ENCODE measurements at regions not wholly inside any gene's neighbourhood (a gene's known extent, or its start where the extent isn't known, plus 50 kb on each side); places are given as distances from the start of the nearest gene placed in this dataset.

- TF ChIP-seq CTCF (IDR thresholded peaks at IDR 0.05; ENCODE audit: poor library complexity) = no peak
- no peak for TF ChIP-seq EZH2phosphoT487 (IDR thresholded peaks at IDR 0.05; ENCODE audit: low read depth, severe bottlenecking, unreplicated experiment)
- no peak for TF ChIP-seq EZH2 (IDR thresholded peaks at IDR 0.05; ENCODE audit: borderline replicate concordance)
These were observed 244.3 kb downstream of the GADD45G start for GRCh38 chr9:89849096-89849495.

All from hepatocyte (in vitro differentiated cells).